ENCODE measurements at regions not wholly inside any gene's neighbourhood (a gene's known extent, or its start where the extent isn't known, plus 50 kb on each side); places are given as distances from the start of the nearest gene placed in this dataset.

DNA sequence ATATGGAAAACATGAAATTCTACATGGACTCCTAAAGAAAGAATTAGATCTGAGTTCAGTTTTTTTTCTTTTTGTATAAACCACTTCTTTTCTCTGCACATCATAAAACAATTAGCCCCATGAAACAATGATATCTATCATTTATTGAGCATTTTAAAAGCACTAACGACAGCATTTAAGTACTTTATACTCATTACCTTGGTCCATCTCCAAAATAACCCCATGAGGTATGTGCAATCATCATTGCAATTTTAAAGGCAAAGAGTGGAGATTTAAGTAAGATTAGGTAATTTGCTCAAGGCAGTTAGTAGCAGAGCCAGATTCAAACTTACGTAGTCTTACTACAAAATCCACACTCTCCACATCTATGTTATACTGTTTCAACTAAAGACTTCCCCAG lies 177.7 kb upstream of the RAG2 start:
- H3K27ac Mint-ChIP-seq = no peak overlapping the region
- H3K9me3 Mint-ChIP-seq = peaks cover 0 to under 1% (median 0%) of the 10 kb centered on the region in 7 donors

GRCh38 chr11:36775130-36775529 lies 177.1 kb upstream of the RAG2 start:
- no peak overlapping the region for H3K27ac Mint-ChIP-seq
- H3K9me3 Mint-ChIP-seq = peaks cover 0 to 3% (median 0%) of the 10 kb centered on the region in 7 donors
- Histone ChIP-seq H3K4me3 (ENCODE audit: low read depth, low read length) (no peak overlapping the region), H3K36me3 (ENCODE audit: control insufficient read depth, insufficient read depth, low read length) (no peaks in the 10 kb centered on the region), H3K4me1 (ENCODE audit: control insufficient read depth, insufficient read depth, low read length, poor library complexity, severe bottlenecking) (no peaks in the 10 kb centered on the region), H3K9me3 (ENCODE audit: control insufficient read depth in 2 of 2, low read length in 2 of 2) (no peaks in the 10 kb centered on the region), H3K27me3 (ENCODE audit: control insufficient read depth, insufficient read depth, low read length) (no peaks in the 10 kb centered on the region), H3K27ac (ENCODE audit: insufficient read depth, low read length, poor library complexity, severe bottlenecking) (no peak overlapping the region)
- DNase-seq = no peak
- no peak for ATAC-seq (ENCODE audit: low read depth in 2 of 2)
- no peaks in the 10 kb centered on the region for H3K27me3 Mint-ChIP-seq
- H3K4me1 Mint-ChIP-seq = no peaks in the 10 kb centered on the region
- no peak overlapping the region for H3K4me3 Mint-ChIP-seq
- H3K36me3 Mint-ChIP-seq = no peaks in the 10 kb centered on the region

More for the DNA sequence above, 177.7 kb upstream of the RAG2 start:
- Histone ChIP-seq H3K4me1 (ENCODE audit: control insufficient read depth, insufficient read depth, low read length, poor library complexity, severe bottlenecking) (no peaks in the 10 kb centered on the region), H3K4me3 (ENCODE audit: low read depth, low read length) (no peak overlapping the region), H3K9me3 (ENCODE audit: control insufficient read depth in 2 of 2, low read length in 2 of 2) (no peaks in the 10 kb centered on the region), H3K36me3 (ENCODE audit: control insufficient read depth, insufficient read depth, low read length) (no peaks in the 10 kb centered on the region), H3K27me3 (ENCODE audit: control insufficient read depth, insufficient read depth, low read length) (no peaks in the 10 kb centered on the region), H3K27ac (ENCODE audit: insufficient read depth, low read length, poor library complexity, severe bottlenecking) (no peak overlapping the region)
- Mint-ChIP-seq H3K36me3 (no peaks in the 10 kb centered on the region), H3K4me3 (no peak overlapping the region), H3K27me3 (no peaks in the 10 kb centered on the region), H3K4me1 (no peaks in the 10 kb centered on the region)
- no peak for DNase-seq
- no peak for ATAC-seq (ENCODE audit: low read depth in 2 of 2)

- DNase-seq (no peak), ATAC-seq (ENCODE audit: low read depth in 2 of 2) (no peak)
- Mint-ChIP-seq H3K27ac (no peak overlapping the region), H3K4me1 (no peaks in the 10 kb centered on the region), H3K9me3 (peaks cover 0 to 3% (median 0%) of the 10 kb centered on the region in 7 donors), H3K27me3 (no peaks in the 10 kb centered on the region), H3K4me3 (no peak overlapping the region), H3K36me3 (no peaks in the 10 kb centered on the region)
- Histone ChIP-seq H3K27ac (ENCODE audit: insufficient read depth, low read length, poor library complexity, severe bottlenecking) (no peak overlapping the region), H3K9me3 (ENCODE audit: control insufficient read depth in 2 of 2, low read length in 2 of 2) (no peaks in the 10 kb centered on the region), H3K4me1 (ENCODE audit: control insufficient read depth, insufficient read depth, low read length, poor library complexity, severe bottlenecking) (no peaks in the 10 kb centered on the region), H3K4me3 (ENCODE audit: low read depth, low read length) (no peak overlapping the region), H3K36me3 (ENCODE audit: control insufficient read depth, insufficient read depth, low read length) (no peaks in the 10 kb centered on the region), H3K27me3 (ENCODE audit: control insufficient read depth, insufficient read depth, low read length) (no peaks in the 10 kb centered on the region)
Observed at GRCh38 chr11:36774603-36775002, 176.6 kb upstream of the RAG2 start.

DNA sequence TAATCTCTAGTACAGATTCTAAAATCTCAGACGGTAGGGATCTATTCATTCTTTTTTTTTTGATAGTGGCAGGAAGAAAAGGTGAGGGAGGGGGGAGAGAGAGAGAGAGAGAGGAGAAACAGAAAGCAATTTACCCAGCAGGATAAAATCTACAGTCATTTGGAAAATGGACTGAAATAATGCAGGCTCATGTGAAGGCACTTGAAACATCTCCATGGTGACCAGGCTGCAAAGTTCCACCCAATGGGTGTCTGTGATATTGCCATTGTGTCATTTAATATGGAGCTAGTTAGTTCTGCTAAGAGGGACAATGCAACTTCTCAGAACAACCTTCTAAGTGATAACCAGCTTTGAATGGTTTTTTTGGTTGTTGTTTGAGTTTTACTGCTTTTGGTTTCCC lies 165.2 kb upstream of the RAG2 start:
- no peaks in the 10 kb centered on the region for H3K4me1 Mint-ChIP-seq
- no peak overlapping the region for H3K4me3 Mint-ChIP-seq
- no peak overlapping the region for H3K4me3 ChIP-seq (ENCODE audit: low read depth, low read length)
- no peaks in the 10 kb centered on the region for H3K27me3 Mint-ChIP-seq
- peaks cover 0 to 13% (median 1%) of the 10 kb centered on the region in 7 donors for H3K9me3 Mint-ChIP-seq
- H3K27ac Mint-ChIP-seq = no peak overlapping the region
- DNase-seq = no peak
- H3K9me3 ChIP-seq (ENCODE audit: control insufficient read depth in 2 of 2, low read length in 2 of 2) = no peaks in the 10 kb centered on the region
- H3K36me3 Mint-ChIP-seq = no peaks in the 10 kb centered on the region
- H3K27ac ChIP-seq (ENCODE audit: insufficient read depth, low read length, poor library complexity, severe bottlenecking) = no peak overlapping the region
- H3K4me1 ChIP-seq (ENCODE audit: control insufficient read depth, insufficient read depth, low read length, poor library complexity, severe bottlenecking) = no peaks in the 10 kb centered on the region
- H3K27me3 ChIP-seq (ENCODE audit: control insufficient read depth, insufficient read depth, low read length) = no peaks in the 10 kb centered on the region
- no peaks in the 10 kb centered on the region for H3K36me3 ChIP-seq (ENCODE audit: control insufficient read depth, insufficient read depth, low read length)
- no peak for ATAC-seq (ENCODE audit: low read depth in 2 of 2)

DNA sequence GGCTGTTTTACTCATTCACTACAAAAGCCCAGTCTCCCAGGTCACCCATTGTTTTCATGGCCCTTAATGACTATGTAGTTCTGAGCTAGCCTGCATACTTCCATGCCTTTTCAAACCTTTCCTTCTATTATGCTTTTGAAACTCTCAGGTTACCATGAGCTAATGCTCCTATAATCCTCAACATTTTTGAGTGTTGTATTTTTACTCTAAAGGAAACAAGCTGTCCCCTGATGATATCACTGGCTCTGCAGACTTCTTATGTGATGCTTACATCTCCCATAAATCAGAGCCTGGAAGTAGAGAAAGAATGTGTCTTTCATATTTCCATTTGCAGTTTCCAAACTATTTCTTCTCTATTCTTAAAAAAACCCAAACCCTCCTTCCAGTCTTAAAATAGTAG lies 159.0 kb upstream of the RAG2 start:
- no peaks in the 10 kb centered on the region for H3K27me3 Mint-ChIP-seq
- peaks cover 0 to 8% (median 1%) of the 10 kb centered on the region in 7 donors for H3K9me3 Mint-ChIP-seq
- H3K4me1 Mint-ChIP-seq = no peaks in the 10 kb centered on the region
- no peak overlapping the region for H3K27ac ChIP-seq (ENCODE audit: insufficient read depth, low read length, poor library complexity, severe bottlenecking)
- H3K4me3 Mint-ChIP-seq = no peak overlapping the region
- H3K27me3 ChIP-seq (ENCODE audit: control insufficient read depth, insufficient read depth, low read length) = no peaks in the 10 kb centered on the region
- H3K4me3 ChIP-seq (ENCODE audit: low read depth, low read length) = no peak overlapping the region
- no peaks in the 10 kb centered on the region for H3K36me3 ChIP-seq (ENCODE audit: control insufficient read depth, insufficient read depth, low read length)
- no peaks in the 10 kb centered on the region for H3K36me3 Mint-ChIP-seq
- no peaks in the 10 kb centered on the region for H3K9me3 ChIP-seq (ENCODE audit: control insufficient read depth in 2 of 2, low read length in 2 of 2)
- ATAC-seq (ENCODE audit: low read depth in 2 of 2) (no peak), DNase-seq (no peak)
- no peaks in the 10 kb centered on the region for H3K4me1 ChIP-seq (ENCODE audit: control insufficient read depth, insufficient read depth, low read length, poor library complexity, severe bottlenecking)
- H3K27ac Mint-ChIP-seq = no peak overlapping the region

DNA sequence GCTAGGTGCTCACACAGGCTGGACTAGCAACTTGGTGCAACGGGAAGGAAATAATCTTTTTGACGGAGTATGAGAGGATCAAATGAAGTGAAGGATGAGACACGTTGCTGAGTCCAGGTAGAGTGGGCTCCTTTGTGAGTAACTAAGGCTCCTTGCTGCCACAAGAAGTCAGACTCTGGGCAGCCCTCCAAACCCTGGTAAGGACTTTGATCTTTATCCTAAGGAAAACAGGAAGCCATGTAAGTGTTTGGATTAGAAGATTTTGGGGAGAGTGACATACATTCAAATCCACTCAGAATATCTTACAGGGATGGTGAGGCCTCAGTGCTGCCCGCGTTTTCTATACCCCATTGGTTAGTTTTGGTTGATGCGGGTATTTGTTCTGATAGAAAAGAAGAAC lies 155.9 kb upstream of the RAG2 start:
- no peak for DNase-seq
- no peak overlapping the region for H3K4me3 Mint-ChIP-seq
- no peaks in the 10 kb centered on the region for H3K27me3 ChIP-seq (ENCODE audit: control insufficient read depth, insufficient read depth, low read length)
- peaks cover 6% of the 10 kb centered on the region for H3K27me3 Mint-ChIP-seq
- no peak overlapping the region for H3K4me3 ChIP-seq (ENCODE audit: low read depth, low read length)
- no peaks in the 10 kb centered on the region for H3K4me1 ChIP-seq (ENCODE audit: control insufficient read depth, insufficient read depth, low read length, poor library complexity, severe bottlenecking)
- no peak for ATAC-seq (ENCODE audit: low read depth in 2 of 2)
- no peaks in the 10 kb centered on the region for H3K36me3 Mint-ChIP-seq
- peaks cover 0 to 1% (median 0%) of the 10 kb centered on the region in 7 donors for H3K9me3 Mint-ChIP-seq
- H3K27ac ChIP-seq (ENCODE audit: insufficient read depth, low read length, poor library complexity, severe bottlenecking) = no peak overlapping the region
- no peaks in the 10 kb centered on the region for H3K9me3 ChIP-seq (ENCODE audit: control insufficient read depth in 2 of 2, low read length in 2 of 2)
- H3K36me3 ChIP-seq (ENCODE audit: control insufficient read depth, insufficient read depth, low read length) = no peaks in the 10 kb centered on the region
- no peak overlapping the region for H3K27ac Mint-ChIP-seq
- H3K4me1 Mint-ChIP-seq = no peaks in the 10 kb centered on the region

DNA sequence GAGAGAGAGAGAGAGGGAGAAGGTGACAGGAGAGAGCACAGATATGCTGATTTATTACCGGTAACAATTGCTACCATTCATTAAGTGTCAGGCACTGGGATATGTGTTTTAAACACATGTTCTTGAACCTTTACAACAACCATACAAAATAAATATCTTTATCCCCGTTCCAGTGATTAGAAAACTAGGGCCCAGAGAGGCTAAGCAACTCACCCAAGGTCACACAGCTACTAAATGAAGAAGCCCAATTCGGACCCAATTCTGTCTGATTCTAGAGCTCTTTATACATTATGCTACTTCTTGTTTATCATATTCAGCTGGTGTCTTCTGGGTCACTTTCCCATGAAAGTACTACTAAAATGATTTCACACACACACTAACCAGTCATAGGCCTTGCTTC lies 154.0 kb upstream of the RAG2 start:
- Mint-ChIP-seq H3K36me3 (no peaks in the 10 kb centered on the region), H3K4me1 (peaks cover 0 to 2% (median 0%) of the 10 kb centered on the region in 4 donors), H3K27me3 (peaks cover 7% of the 10 kb centered on the region), H3K4me3 (no peak overlapping the region), H3K27ac (no peak overlapping the region), H3K9me3 (peaks cover 0 to 1% (median 0%) of the 10 kb centered on the region in 7 donors)
- no peak for DNase-seq
- Histone ChIP-seq H3K4me3 (ENCODE audit: low read depth, low read length) (no peak overlapping the region), H3K27me3 (ENCODE audit: control insufficient read depth, insufficient read depth, low read length) (no peaks in the 10 kb centered on the region), H3K36me3 (ENCODE audit: control insufficient read depth, insufficient read depth, low read length) (no peaks in the 10 kb centered on the region), H3K9me3 (ENCODE audit: control insufficient read depth in 2 of 2, low read length in 2 of 2) (no peaks in the 10 kb centered on the region), H3K4me1 (ENCODE audit: control insufficient read depth, insufficient read depth, low read length, poor library complexity, severe bottlenecking) (no peaks in the 10 kb centered on the region), H3K27ac (ENCODE audit: insufficient read depth, low read length, poor library complexity, severe bottlenecking) (no peak overlapping the region)
- ATAC-seq (ENCODE audit: low read depth in 2 of 2) = no peak

- Histone ChIP-seq H3K36me3 (ENCODE audit: control insufficient read depth, insufficient read depth, low read length) (no peaks in the 10 kb centered on the region), H3K27ac (ENCODE audit: insufficient read depth, low read length, poor library complexity, severe bottlenecking) (no peak overlapping the region), H3K27me3 (ENCODE audit: control insufficient read depth, insufficient read depth, low read length) (no peaks in the 10 kb centered on the region), H3K9me3 (ENCODE audit: control insufficient read depth in 2 of 2, low read length in 2 of 2) (no peaks in the 10 kb centered on the region), H3K4me1 (ENCODE audit: control insufficient read depth, insufficient read depth, low read length, poor library complexity, severe bottlenecking) (no peaks in the 10 kb centered on the region), H3K4me3 (ENCODE audit: low read depth, low read length) (no peak overlapping the region)
- H3K27ac Mint-ChIP-seq = no peak overlapping the region
- peaks cover 0 to 5% (median 0%) of the 10 kb centered on the region in 4 donors for H3K4me1 Mint-ChIP-seq
- DNase-seq (no peak), ATAC-seq (ENCODE audit: low read depth in 2 of 2) (no peak)
- H3K9me3 Mint-ChIP-seq = peaks cover 0 to 1% (median 0%) of the 10 kb centered on the region in 7 donors
- H3K36me3 Mint-ChIP-seq = no peaks in the 10 kb centered on the region
- peaks cover 10% of the 10 kb centered on the region for H3K27me3 Mint-ChIP-seq
- H3K4me3 Mint-ChIP-seq = no peak overlapping the region
Observed at GRCh38 chr11:36751335-36751781, 153.3 kb upstream of the RAG2 start.
